Activated CD4-positive, alpha-beta memory T cell treated with anti-CD3 and anti-CD28 coated beads for 36 hours (primary cell): ENCODE measurements at regions not wholly inside any gene's neighbourhood (a gene's known extent, or its start where the extent isn't known, plus 50 kb on each side); places are given as distances from the start of the nearest gene placed in this dataset.

Experiments
- CTCF ChIA-PET: fragments of 350-600 bp; sonication (Branson Sonifier 250); formaldehyde crosslinking; loops from one replicate; lab custom pipeline; 2021; ENCODE audit warnings: antibody characterized with exemption, inconsistent platforms; lab: Charles Lee
- POLR2A ChIA-PET: fragments of 350-600 bp; sonication (Branson Sonifier 250); formaldehyde crosslinking; loops from one replicate; lab custom pipeline; 2021; ENCODE audit warnings: antibody characterized with exemption; lab: Charles Lee
- DNase-seq: peaks from one replicate; pipeline ENCODE4 v3.0.0-alpha.2; 2020
- H3K27ac Mint-ChIP-seq: one replicate; pipeline ENCODE4 v1.8.0; 2021; ENCODE audit warnings: mixed read lengths
- H3K27me3 Mint-ChIP-seq: one replicate; pipeline ENCODE4 v1.8.0; 2021; ENCODE audit warnings: mixed read lengths
- H3K36me3 Mint-ChIP-seq: one replicate; pipeline ENCODE4 v1.8.0; 2021; ENCODE audit warnings: mixed read lengths
- H3K4me1 Mint-ChIP-seq: one replicate; pipeline ENCODE4 v1.8.0; 2021; ENCODE audit warnings: low read depth, mixed read lengths
- H3K4me3 Mint-ChIP-seq: one replicate; pipeline ENCODE4 v1.8.0; 2021; ENCODE audit warnings: mild to moderate bottlenecking, mixed read lengths
- H3K9me3 Mint-ChIP-seq: one replicate; pipeline ENCODE4 v1.8.0; 2021; ENCODE audit warnings: mixed read lengths
- intact Hi-C: fragments of 100-400 bp; cut with micrococcal nuclease; formaldehyde crosslinking; loops from one replicate; pipeline ENCODE4 v1.15.1; 2023

- no peak overlapping the region for H3K4me3 Mint-ChIP-seq
- H3K4me1 Mint-ChIP-seq, result peaks cover 9% of the 10 kb centered on the region
- POLR2A ChIA-PET, result no interaction called here
- no peaks in the 10 kb centered on the region for H3K36me3 Mint-ChIP-seq
- intact Hi-C loops, result no loop called here
- CTCF ChIA-PET, result no interaction called here
- H3K9me3 Mint-ChIP-seq, result peaks cover 3% of the 10 kb centered on the region
- DNase-seq, result no peak
- H3K27ac Mint-ChIP-seq, result no peak overlapping the region
- peaks cover 13% of the 10 kb centered on the region for H3K27me3 Mint-ChIP-seq
Observed at GRCh38 chr2:39501412-39501811, 64.3 kb upstream of the MAP4K3 start.

- DNase-seq, result no peak
- no peak overlapping the region for H3K4me3 Mint-ChIP-seq
- H3K27me3 Mint-ChIP-seq, result peaks cover 11% of the 10 kb centered on the region
- peaks cover under 1% of the 10 kb centered on the region for H3K9me3 Mint-ChIP-seq
- CTCF ChIA-PET, result no interaction called here
- H3K4me1 Mint-ChIP-seq, result no peaks in the 10 kb centered on the region
- intact Hi-C loops, result no loop called here
- POLR2A ChIA-PET, result no interaction called here
- H3K36me3 Mint-ChIP-seq, result no peaks in the 10 kb centered on the region
- H3K27ac Mint-ChIP-seq, result no peak overlapping the region
Observed at GRCh38 chr2:39503277-39503676, 66.2 kb upstream of the MAP4K3 start.

- Mint-ChIP-seq H3K36me3 (no peaks in the 10 kb centered on the region), H3K27me3 (peaks cover 7% of the 10 kb centered on the region), H3K27ac (no peak overlapping the region), H3K4me1 (no peaks in the 10 kb centered on the region), H3K4me3 (no peak overlapping the region), H3K9me3 (no peaks in the 10 kb centered on the region)
- intact Hi-C loops, result no loop called here
- ChIA-PET CTCF (no interaction called here), POLR2A (no interaction called here)
- no peak for DNase-seq
Observed at GRCh38 chr2:39504790-39505335, 67.8 kb upstream of the MAP4K3 start.

GRCh38 chr2:39506215-39506614 is 69.1 kb upstream of the MAP4K3 start:
- no peaks in the 10 kb centered on the region for H3K4me1 Mint-ChIP-seq
- intact Hi-C loops, result no loop called here
- H3K9me3 Mint-ChIP-seq, result no peaks in the 10 kb centered on the region
- ChIA-PET CTCF (no interaction called here), POLR2A (no interaction called here)
- H3K36me3 Mint-ChIP-seq, result no peaks in the 10 kb centered on the region
- H3K27ac Mint-ChIP-seq, result no peak overlapping the region
- H3K27me3 Mint-ChIP-seq, result peaks cover 6% of the 10 kb centered on the region
- DNase-seq, result no peak
- H3K4me3 Mint-ChIP-seq, result no peak overlapping the region

GRCh38 chr2:39508198-39508597 is 71.1 kb upstream of the MAP4K3 start:
- ChIA-PET POLR2A (no interaction called here), CTCF (interaction anchor here (0.5 to 2.1 kb wide), 2 partner anchors 128 to 140 kb away, joined by 3 to 5 read pairs; no protein-coding TSS in a partner anchor)
- Mint-ChIP-seq H3K4me3 (no peak overlapping the region), H3K4me1 (peaks cover 19% of the 10 kb centered on the region), H3K36me3 (no peaks in the 10 kb centered on the region), H3K9me3 (no peaks in the 10 kb centered on the region), H3K27ac (no peak overlapping the region), H3K27me3 (peaks cover 4% of the 10 kb centered on the region)
- intact Hi-C loops, result no loop called here
- DNase-seq, result no peak

GRCh38 chr2:39510140-39510539 is 73.1 kb upstream of the MAP4K3 start:
- ChIA-PET POLR2A (no interaction called here), CTCF (no interaction called here)
- no peaks in the 10 kb centered on the region for H3K9me3 Mint-ChIP-seq
- H3K4me1 Mint-ChIP-seq, result peaks cover 31% of the 10 kb centered on the region
- H3K4me3 Mint-ChIP-seq, result no peak overlapping the region
- DNase-seq, result no peak
- no peak overlapping the region for H3K27ac Mint-ChIP-seq
- H3K27me3 Mint-ChIP-seq, result peaks cover 3% of the 10 kb centered on the region
- no peaks in the 10 kb centered on the region for H3K36me3 Mint-ChIP-seq
- intact Hi-C loops, result loop anchor here (5.0 kb wide), 1 partner anchor 217 kb away; no protein-coding TSS in a partner anchor

GRCh38 chr2:39511219-39511604 is 74.1 kb upstream of the MAP4K3 start:
- no peak for DNase-seq
- ChIA-PET CTCF (interaction anchor here (0.9 to 2.0 kb wide), 2 partner anchors 19 to 220 kb away, joined by 3 to 6 read pairs; no protein-coding TSS in a partner anchor), POLR2A (interaction anchor here (1.5 to 1.8 kb wide), 3 partner anchors 20 to 80 kb away, joined by 3 to 6 read pairs (median 5); partner anchors contain the start of gene MAP4K3)
- H3K27me3 Mint-ChIP-seq, result peaks cover 5% of the 10 kb centered on the region
- H3K9me3 Mint-ChIP-seq, result no peaks in the 10 kb centered on the region
- H3K27ac Mint-ChIP-seq, result no peak overlapping the region
- peaks cover 31% of the 10 kb centered on the region for H3K4me1 Mint-ChIP-seq
- intact Hi-C loops, result loop anchor here (5.0 kb wide), 1 partner anchor 216 kb away; no protein-coding TSS in a partner anchor
- H3K36me3 Mint-ChIP-seq, result no peaks in the 10 kb centered on the region
- H3K4me3 Mint-ChIP-seq, result no peak overlapping the region

- POLR2A ChIA-PET, result interaction anchor here (0.6 to 1.8 kb wide), 6 partner anchors 21 to 411 kb away, joined by 3 to 6 read pairs (median 3); partner anchors contain the start of gene MAP4K3
- peaks cover 31% of the 10 kb centered on the region for H3K4me1 Mint-ChIP-seq
Observed at GRCh38 chr2:39511605-39512433, 74.7 kb upstream of the MAP4K3 start.

GRCh38 chr2:39512434-39512935 is 75.4 kb upstream of the MAP4K3 start:
- Mint-ChIP-seq H3K4me1 (peaks cover 31% of the 10 kb centered on the region), H3K27ac (peak overlapping the region; percentile 70), H3K36me3 (no peaks in the 10 kb centered on the region), H3K4me3 (no peak overlapping the region), H3K27me3 (peaks cover 7% of the 10 kb centered on the region), H3K9me3 (no peaks in the 10 kb centered on the region)
- intact Hi-C loops, result loop anchor here (1.0 to 5.0 kb wide), 9 partner anchors 20 to 604 kb away; no protein-coding TSS in a partner anchor
- CTCF ChIA-PET, result interaction anchor here (0.8 to 2.0 kb wide), 4 partner anchors 20 to 219 kb away, joined by 3 to 6 read pairs (median 5); no protein-coding TSS in a partner anchor
- POLR2A ChIA-PET, result interaction anchor here (0.6 to 1.8 kb wide), 6 partner anchors 22 to 412 kb away, joined by 3 to 6 read pairs (median 3); partner anchors contain the start of gene MAP4K3
- DNase-seq, result peak; percentile 25

More at GRCh38 chr2:39511605-39512433, 74.7 kb upstream of the MAP4K3 start:
- no peak for DNase-seq
- Mint-ChIP-seq H3K36me3 (no peaks in the 10 kb centered on the region), H3K4me3 (no peak overlapping the region), H3K27ac (peak overlapping the region; percentile 63), H3K27me3 (peaks cover 7% of the 10 kb centered on the region), H3K9me3 (no peaks in the 10 kb centered on the region)
- intact Hi-C loops, result loop anchor here (1.0 to 5.0 kb wide), 9 partner anchors 20 to 603 kb away; no protein-coding TSS in a partner anchor
- CTCF ChIA-PET, result interaction anchor here (0.9 to 2.0 kb wide), 3 partner anchors 19 to 219 kb away, joined by 3 to 6 read pairs (median 5); no protein-coding TSS in a partner anchor

- POLR2A ChIA-PET, result interaction anchor here (1.0 to 1.8 kb wide), 2 partner anchors 76 to 100 kb away, joined by 3 to 6 read pairs; partner anchors contain the start of gene MAP4K3
Observed at GRCh38 chr2:39512941-39513340, 75.9 kb upstream of the MAP4K3 start.

GRCh38 chr2:39513641-39514094 is 76.6 kb upstream of the MAP4K3 start:
- Mint-ChIP-seq H3K4me3 (peak overlapping the region; percentile 0), H3K9me3 (no peaks in the 10 kb centered on the region)

More at GRCh38 chr2:39512941-39513340, 75.9 kb upstream of the MAP4K3 start:
- peaks cover 7% of the 10 kb centered on the region for H3K27me3 Mint-ChIP-seq
- no peak overlapping the region for H3K4me3 Mint-ChIP-seq
- H3K9me3 Mint-ChIP-seq, result no peaks in the 10 kb centered on the region
- CTCF ChIA-PET, result interaction anchor here (0.7 to 2.0 kb wide), 5 partner anchors 21 to 218 kb away, joined by 3 to 6 read pairs (median 5); no protein-coding TSS in a partner anchor
- no peak for DNase-seq
- peaks cover 31% of the 10 kb centered on the region for H3K4me1 Mint-ChIP-seq
- intact Hi-C loops, result loop anchor here (1.0 to 5.0 kb wide), 12 partner anchors 21 to 604 kb away; no protein-coding TSS in a partner anchor
- no peaks in the 10 kb centered on the region for H3K36me3 Mint-ChIP-seq
- peak overlapping the region; percentile 70 for H3K27ac Mint-ChIP-seq

More at GRCh38 chr2:39513641-39514094, 76.6 kb upstream of the MAP4K3 start:
- Mint-ChIP-seq H3K27ac (peak overlapping the region; percentile 70), H3K27me3 (peaks cover 7% of the 10 kb centered on the region), H3K36me3 (no peaks in the 10 kb centered on the region), H3K4me1 (peaks cover 31% of the 10 kb centered on the region)
- intact Hi-C loops, result loop anchor here (1.0 to 5.0 kb wide), 9 partner anchors 24 to 605 kb away; no protein-coding TSS in a partner anchor
- POLR2A ChIA-PET, result no interaction called here
- DNase-seq, result peak; percentile 85
- CTCF ChIA-PET, result interaction anchor here (0.6 to 1.1 kb wide), 4 partner anchors 22 to 136 kb away, joined by 3 to 4 read pairs (median 4); no protein-coding TSS in a partner anchor
